ENCODE measurements at regions not wholly inside any gene's neighbourhood (a gene's known extent, or its start where the extent isn't known, plus 50 kb on each side); places are given as distances from the start of the nearest gene placed in this dataset.
A peak's percentile ranks its signal among the peaks of the same experiment; 100 is the strongest.

GRCh38 chr22:48579043-48579927 lies 1248.4 kb downstream of the BRD1 start:
- no peak for DNase-seq (ENCODE audit: low read depth in 2 of 2)

DNA sequence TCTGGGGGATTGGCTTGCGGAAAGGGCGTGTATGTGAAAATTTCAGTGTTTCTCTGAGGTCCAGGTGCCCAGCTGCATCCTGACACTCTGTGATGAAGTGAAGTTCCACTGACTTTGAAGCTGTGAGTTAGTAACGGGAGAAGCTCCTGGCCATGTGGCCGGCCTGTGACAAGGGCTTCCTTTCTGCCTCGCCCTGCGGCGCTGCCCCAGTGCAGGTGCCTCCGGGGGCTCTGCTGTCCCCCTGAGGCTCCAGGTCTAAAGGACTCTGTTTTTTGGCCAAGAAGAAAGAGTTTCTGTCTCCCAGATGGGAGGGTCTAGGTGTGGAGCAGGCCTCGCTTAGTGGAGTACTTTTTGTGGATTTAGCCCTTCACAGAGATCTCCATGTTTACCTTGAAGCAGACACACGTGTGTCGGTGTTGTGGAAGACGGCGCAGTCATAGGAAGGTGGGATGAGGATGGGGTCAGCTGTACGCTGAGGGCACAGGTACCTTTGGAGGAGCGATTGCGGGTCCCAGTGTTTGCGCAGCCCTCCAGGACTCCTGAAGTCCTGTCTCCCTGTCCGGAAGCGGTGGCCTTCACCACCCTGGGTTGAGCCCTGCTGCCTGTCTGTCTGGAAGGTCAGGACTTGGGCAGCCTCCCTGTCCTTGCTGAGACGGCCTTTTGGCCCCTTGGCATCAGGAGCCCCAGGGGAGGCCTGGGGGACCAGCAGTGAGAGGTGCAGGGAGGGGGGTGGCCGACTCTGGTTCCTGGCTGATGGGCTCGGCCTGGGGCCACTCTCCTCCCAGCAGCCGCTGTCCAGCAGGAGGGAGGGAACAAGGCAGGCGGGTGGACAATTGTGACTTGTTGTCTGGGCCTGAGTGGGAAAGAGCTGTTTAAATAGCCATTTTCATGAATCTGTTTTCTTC lies 1249.3 kb downstream of the BRD1 start:
- no peak for DNase-seq (ENCODE audit: low read depth in 2 of 2)

GRCh38 chr22:48577691-48578090 lies 1250.0 kb downstream of the BRD1 start:
- DNase-seq (ENCODE audit: low read depth in 2 of 2): no peak

DNA sequence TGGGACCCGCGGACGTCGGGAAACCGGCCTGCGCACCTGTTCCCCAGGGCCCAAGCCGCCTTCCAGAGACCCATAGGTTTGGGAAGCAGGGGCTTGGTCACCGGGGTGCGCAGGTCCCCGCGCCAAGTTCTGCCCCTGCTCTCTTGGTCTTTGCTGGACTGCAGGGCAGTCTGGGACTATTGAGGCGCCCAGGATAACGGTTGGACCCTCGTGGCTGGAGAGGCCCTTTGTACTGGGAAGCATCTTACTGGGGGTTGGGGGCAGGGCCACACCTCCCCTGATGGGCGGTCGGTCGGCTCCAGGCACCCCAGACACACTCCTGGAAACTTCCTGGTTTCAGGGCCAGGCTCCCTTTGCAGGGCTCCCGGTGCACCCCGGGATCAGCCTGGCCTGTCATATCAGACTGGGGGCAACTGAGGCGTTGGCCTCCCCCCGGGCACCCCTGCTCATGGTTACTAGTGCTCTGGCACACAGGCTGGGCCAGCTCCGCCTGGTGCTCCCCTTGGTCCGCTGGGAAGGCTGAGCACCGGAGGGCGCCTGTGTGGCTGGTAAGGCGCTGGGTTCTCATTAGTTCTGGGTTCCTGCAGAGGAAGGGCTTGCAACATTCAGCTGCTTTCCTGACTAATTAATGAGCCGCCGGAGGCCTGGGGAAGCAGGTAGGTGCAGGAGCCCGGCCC lies 1250.5 kb downstream of the BRD1 start:
- no peak for DNase-seq (ENCODE audit: low read depth in 2 of 2)

DNA sequence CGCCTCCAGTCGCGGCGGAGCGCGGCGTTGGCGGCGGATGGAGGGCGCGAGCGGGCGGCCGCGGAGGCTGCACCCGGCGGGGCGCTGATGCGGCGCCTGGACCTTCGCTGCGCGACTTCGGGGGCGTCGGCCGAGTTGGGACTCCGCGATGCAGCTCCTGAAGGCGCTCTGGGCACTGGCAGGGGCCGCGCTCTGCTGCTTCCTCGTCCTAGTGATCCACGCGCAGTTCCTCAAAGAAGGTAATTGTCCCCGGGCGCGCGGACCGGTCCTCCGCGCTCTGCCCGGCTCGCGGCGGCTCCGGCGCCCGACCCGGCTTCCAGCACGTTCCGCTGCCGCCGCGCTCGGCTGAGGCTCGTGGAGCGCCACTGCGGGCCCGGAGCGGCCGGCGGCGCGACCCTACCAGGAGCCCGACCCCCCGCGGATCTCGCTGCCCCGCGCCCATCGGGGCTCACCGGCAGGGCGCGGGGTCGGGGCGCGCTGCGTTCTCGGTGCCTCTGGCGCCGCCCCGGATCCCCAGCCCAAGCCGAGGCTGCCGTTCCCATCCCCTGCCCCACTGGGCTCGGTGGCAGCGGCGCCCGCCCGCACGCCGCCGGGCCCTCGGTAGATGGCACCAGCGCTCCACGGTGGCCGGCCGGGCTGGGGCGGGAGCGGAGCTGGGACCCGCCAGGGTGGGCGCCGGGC lies 1251.2 kb downstream of the BRD1 start:
- peak in 1 of 2 donors; percentile 25 for DNase-seq (ENCODE audit: low read depth in 2 of 2)

DNA sequence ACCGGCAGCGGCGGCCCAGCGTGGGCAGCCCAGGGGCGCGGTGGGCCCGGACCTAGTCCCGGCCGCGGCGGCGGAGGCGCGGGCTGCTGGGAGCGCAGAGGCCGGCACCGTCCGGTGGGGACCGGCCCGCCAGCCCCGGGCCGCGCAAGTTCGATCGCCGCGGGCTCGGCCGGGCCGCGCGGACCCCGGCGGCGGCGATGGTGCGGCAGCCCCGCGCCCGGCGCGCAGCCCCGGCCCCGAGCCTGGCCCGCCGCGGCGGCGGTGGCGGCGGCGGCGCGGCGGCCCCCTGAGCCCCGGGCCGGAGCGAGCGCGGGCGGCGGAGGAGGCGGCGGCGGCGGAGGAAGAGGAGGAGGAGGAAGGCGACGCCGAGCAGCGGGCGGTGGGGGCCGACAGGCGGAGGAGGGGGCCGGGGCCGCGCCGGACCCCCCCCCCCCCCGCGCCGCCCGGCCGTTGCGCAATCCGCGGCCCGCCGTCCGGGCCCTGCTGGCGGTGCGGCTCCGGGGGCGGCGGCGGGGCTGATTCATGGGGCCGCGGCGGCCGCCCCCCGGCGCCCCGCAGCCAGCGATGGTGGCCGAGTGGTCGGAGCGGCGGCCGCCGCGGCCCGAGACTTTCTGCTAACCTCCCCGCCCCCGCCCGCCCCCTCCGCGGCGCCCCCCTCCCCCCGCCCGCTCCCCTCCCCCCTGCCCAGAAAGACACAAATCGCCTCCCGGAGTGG lies 1251.9 kb downstream of the BRD1 start:
- DNase-seq (ENCODE audit: low read depth in 2 of 2): no peak

GRCh38 chr22:48574776-48575617 lies 1252.7 kb downstream of the BRD1 start:
- peak in 1 of 2 donors; percentile 57 for DNase-seq (ENCODE audit: low read depth in 2 of 2)

DNA sequence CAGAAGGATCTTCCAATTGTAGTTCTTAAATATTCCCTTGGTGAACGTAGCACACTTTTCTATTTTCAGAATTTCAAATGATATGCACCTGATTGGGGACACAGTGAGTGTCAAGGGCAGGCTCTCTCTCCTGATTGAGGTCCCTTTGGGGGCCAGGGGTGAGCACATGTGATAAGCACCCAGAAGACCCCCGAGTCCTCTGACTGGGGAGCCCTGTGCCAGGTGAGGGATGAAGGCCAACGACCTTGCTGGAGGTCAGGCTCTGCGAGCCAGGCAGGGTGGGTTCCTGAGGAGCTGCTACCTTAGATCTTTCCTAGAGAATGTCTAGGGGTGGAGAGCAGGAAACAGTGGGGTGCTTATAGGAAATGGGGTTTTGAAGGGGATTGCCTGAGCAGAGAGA lies 1253.9 kb downstream of the BRD1 start:
- no peak for DNase-seq (ENCODE audit: low read depth in 2 of 2)

DNA sequence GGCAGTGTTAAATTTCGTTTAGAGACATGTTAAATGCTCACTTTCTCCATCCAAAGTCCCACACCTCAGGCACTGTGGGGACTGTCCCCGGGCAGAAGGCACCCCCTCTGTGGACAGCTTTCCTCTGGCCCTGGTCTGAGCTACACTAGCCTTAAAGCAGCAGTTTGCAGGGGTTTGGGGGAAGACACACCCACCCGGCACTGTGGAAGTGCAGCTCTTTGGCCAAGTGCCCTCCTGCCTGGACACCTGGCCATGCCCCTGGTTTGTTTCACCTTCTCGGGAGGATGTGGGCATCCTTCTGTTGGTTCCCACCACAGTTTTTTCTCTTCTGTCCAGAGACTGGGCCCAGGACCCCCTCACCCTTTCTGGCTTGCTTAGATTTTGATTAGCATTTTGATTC lies 1254.7 kb downstream of the BRD1 start:
- DNase-seq (ENCODE audit: low read depth in 2 of 2): no peak

- DNase-seq (ENCODE audit: low read depth in 2 of 2): no peak
Observed at GRCh38 chr22:48570912-48571311, 1256.8 kb downstream of the BRD1 start.

- no peak for DNase-seq (ENCODE audit: low read depth in 2 of 2)
Observed at GRCh38 chr22:48569476-48570233, 1258.0 kb downstream of the BRD1 start.

DNA sequence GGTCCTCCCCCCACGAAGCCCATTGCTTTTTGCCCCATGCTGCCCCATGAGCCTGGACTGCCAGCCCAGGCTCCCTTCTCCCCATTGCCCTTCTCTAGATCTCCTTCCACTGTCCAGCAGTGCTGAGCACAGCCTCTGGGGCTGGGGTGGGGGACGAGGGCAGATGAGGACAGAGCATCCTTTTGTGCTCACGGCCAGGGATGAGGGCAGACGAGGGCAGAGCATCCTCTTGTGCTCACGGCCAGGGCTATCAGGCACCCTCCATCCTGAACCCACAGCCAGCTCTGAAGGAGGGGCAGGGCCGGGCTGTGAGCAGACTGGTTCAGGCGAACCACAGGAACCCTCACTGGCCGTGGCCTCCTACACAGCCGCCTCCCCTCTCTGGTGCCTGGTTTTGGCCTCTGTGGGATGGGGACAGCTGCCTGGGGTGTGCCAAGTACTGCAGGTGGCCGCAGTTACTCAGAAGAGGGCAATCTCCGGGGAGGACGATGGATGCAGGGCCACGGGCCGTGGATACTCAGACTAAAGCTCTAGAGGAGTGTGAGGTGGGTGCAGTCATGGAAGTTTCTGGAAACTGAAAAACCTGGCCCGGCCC lies 1258.8 kb downstream of the BRD1 start:
- DNase-seq (ENCODE audit: low read depth in 2 of 2): no peak

DNA sequence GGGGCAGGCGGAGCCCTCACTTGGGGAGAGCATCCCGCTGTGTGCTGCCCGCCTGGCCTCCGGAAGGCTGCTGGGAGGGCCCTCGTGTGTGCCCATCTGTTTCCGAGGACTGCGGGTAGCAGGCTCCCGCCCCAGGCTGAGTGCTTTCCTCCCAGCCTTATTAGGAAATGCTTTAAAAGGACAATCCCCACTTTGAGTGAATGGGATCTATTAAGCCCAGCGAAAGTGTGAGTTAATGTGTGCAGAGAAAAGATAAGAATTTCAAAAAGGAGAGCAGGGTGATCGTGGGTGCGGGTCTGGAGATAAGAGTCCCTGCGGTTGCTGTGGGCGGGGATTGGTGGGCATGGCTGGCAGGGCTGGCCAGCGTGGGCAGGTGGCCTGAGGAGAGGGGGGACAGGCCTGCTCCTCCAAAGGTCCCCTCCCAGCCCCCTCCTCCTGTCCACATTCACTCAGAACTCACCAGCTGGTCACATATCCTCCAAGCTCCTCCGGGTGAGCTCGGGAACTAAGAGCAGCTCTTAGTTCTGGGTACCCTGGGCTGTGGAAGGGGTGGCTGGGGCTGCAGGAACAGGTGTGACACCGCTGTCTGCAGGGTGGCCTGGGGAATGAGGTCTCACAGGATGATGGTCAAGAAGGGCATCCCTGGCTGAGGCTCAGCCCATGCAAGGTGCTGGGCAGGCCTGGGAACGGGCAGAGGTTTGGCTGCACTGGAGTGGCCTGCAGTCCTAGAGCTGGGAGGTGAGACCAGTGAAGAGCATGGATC lies 1260.3 kb downstream of the BRD1 start:
- DNase-seq (ENCODE audit: low read depth in 2 of 2): no peak

- no peak for DNase-seq (ENCODE audit: low read depth in 2 of 2)
Observed at GRCh38 chr22:48566741-48567140, 1260.9 kb downstream of the BRD1 start.

- DNase-seq (ENCODE audit: low read depth in 2 of 2): no peak
Observed at GRCh38 chr22:48565901-48566501, 1261.7 kb downstream of the BRD1 start.

DNA sequence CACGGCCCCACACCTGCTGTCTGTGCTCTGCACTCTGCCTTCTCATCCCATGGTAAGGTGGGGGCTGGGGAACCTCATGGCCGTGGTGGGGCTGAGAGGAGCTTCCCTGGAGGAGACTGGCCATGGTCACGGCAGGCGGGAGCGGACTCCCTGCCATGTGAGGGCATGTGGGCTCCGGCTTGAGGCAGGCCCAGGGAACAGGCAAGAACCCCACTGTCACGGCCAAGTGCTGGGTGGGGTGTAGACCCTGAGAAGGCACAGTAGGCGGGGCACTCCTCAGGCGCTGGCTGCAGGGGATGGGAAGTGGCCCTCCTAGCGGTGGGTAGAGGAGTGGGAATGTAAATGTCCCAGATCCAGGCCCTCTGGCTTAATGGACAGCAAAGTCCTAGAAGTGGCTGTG lies 1262.7 kb downstream of the BRD1 start:
- no peak for DNase-seq (ENCODE audit: low read depth in 2 of 2)

DNA sequence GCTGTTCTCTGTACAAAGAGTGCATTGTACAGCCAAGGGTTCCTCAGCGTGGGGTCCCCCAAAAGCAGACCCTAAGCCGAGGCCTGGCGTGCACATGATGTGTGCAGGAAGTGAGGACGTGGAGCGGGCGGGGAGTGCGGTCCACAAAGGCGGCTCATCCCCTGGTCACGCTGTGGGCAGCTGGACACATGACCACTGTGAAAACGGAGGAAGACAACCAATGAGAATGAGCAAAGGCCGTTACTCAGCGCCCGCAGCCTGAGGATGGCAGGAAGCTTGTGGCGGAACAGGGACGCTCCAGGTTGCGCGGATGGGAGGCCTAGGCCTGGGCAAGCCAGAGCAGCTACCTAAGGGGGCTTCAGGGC lies 1263.7 kb downstream of the BRD1 start:
- DNase-seq (ENCODE audit: low read depth in 2 of 2): no peak
